SKM-1 treated with dmso at 0.1 percent for 144 hours (cell line): ENCODE measurements at regions not wholly inside any gene's neighbourhood (a gene's known extent, or its start where the extent isn't known, plus 50 kb on each side); places are given as distances from the start of the nearest gene placed in this dataset.

Experiments used
- DNase-seq: peaks from one replicate; lab custom pipeline; 2025; ENCODE audit not compliant: unreplicated experiment; lab: John Stamatoyannopoulos, UW

GRCh38 chr4:11132478-11132877 is 296.2 kb downstream of the HS3ST1 start:
- DNase-seq: no peak

GRCh38 chr4:11131491-11131890 is 297.2 kb downstream of the HS3ST1 start:
- DNase-seq: no peak

GRCh38 chr4:11130195-11130970 is 298.3 kb downstream of the HS3ST1 start:
- no peak for DNase-seq

GRCh38 chr4:11120435-11120834 is 308.3 kb downstream of the HS3ST1 start:
- DNase-seq: no peak

GRCh38 chr4:11119474-11119873 is 309.2 kb downstream of the HS3ST1 start:
- DNase-seq: no peak

GRCh38 chr4:11118513-11118912 is 310.2 kb downstream of the HS3ST1 start:
- DNase-seq: no peak

- DNase-seq: no peak
These were observed 311.8 kb downstream of the HS3ST1 start for GRCh38 chr4:11116940-11117339.

GRCh38 chr4:11111876-11112275 is 316.8 kb downstream of the HS3ST1 start:
- no peak for DNase-seq

GRCh38 chr4:11111370-11111769 is 317.3 kb downstream of the HS3ST1 start:
- DNase-seq: no peak

GRCh38 chr4:11106759-11107158 is 321.9 kb downstream of the HS3ST1 start:
- peak; percentile 62 for DNase-seq

- no peak for DNase-seq
These were observed 322.5 kb downstream of the HS3ST1 start for GRCh38 chr4:11106190-11106589.

- no peak for DNase-seq
These were observed 323.0 kb downstream of the HS3ST1 start for GRCh38 chr4:11105715-11106114.

- DNase-seq: no peak
These were observed 330.2 kb downstream of the HS3ST1 start for GRCh38 chr4:11098461-11098860.

GRCh38 chr4:11097725-11098124 is 331.0 kb downstream of the HS3ST1 start:
- no peak for DNase-seq

GRCh38 chr4:11081006-11081405 is 347.7 kb downstream of the HS3ST1 start:
- peak; percentile 52 for DNase-seq

GRCh38 chr4:11079171-11079570 is 349.5 kb downstream of the HS3ST1 start:
- no peak for DNase-seq

- DNase-seq: no peak
These were observed 354.0 kb downstream of the HS3ST1 start for GRCh38 chr4:11074581-11075241.

- peak; percentile 36 for DNase-seq
These were observed 355.1 kb downstream of the HS3ST1 start for GRCh38 chr4:11073621-11074051.

- no peak for DNase-seq
These were observed 355.7 kb downstream of the HS3ST1 start for GRCh38 chr4:11072999-11073398.

GRCh38 chr4:11072463-11072862 is 356.2 kb downstream of the HS3ST1 start:
- DNase-seq: no peak

- DNase-seq: no peak
These were observed 357.9 kb downstream of the HS3ST1 start for GRCh38 chr4:11070813-11071212.

- DNase-seq: no peak
These were observed 359.0 kb downstream of the HS3ST1 start for GRCh38 chr4:11069581-11070211.
